ENCODE measurements at regions not wholly inside any gene's neighbourhood (a gene's known extent, or its start where the extent isn't known, plus 50 kb on each side); places are given as distances from the start of the nearest gene placed in this dataset.

GRCh38 chrY:12422536-12422935 lies 278.5 kb upstream of the USP9Y start:
- no peak for TF ChIP-seq CTCF (conservative IDR thresholded peaks at IDR 0.05; ENCODE audit: low read length)
- no peak for TF ChIP-seq EZH2phosphoT487 (IDR thresholded peaks at IDR 0.05; ENCODE audit: borderline replicate concordance, low read depth, low read length)
